B cell (primary cell): ENCODE measurements at regions not wholly inside any gene's neighbourhood (a gene's known extent, or its start where the extent isn't known, plus 50 kb on each side); places are given as distances from the start of the nearest gene placed in this dataset.

Experiments used
- ATAC-seq: fragments of 200-7000 bp; cut with Tn5 transposase; one replicate; pipeline ENCODE4 v1.10.0; 2021; ENCODE audit warnings: low read depth, mild to moderate bottlenecking, moderate number of reproducible peaks, moderate library complexity
- CTCF ChIA-PET: fragments of 350-600 bp; sonication (Branson Sonifier 250); formaldehyde crosslinking; loops from one replicate; lab custom pipeline; 2021; ENCODE audit warnings: antibody characterized with exemption, inconsistent platforms; lab: Charles Lee
- POLR2A ChIA-PET: fragments of 350-600 bp; sonication (Branson Sonifier 250); formaldehyde crosslinking; loops from one replicate; lab custom pipeline; 2021; ENCODE audit warnings: antibody characterized with exemption; lab: Charles Lee
- DNase-seq: peaks from one replicate; pipeline ENCODE4 v3.0.0; 2013
- H2AFZ ChIP-seq: 2 replicates; pipeline ENCODE4 v1.6.1; 2012; ENCODE audit warnings: mild to moderate bottlenecking, low read depth, low read length; ENCODE audit not compliant: insufficient read depth, poor library complexity, severe bottlenecking
- H3K27ac ChIP-seq, 2 donors: 1 replicate in 1 of 2; 2 replicates in 1 of 2; pipeline ENCODE4 v1.5.1; 2012 to 2013; ENCODE audit warnings: low read length in 2 of 2, mild to moderate bottlenecking in 2 of 2, moderate library complexity in 1 of 2
- H3K27me3 ChIP-seq, 4 experiments: fragments of 200-600 bp in 1 of 4; sonication (generic) in 1 of 4; replicated peaks in 1 of 4; 1 replicate in 2 of 4; 2 replicates in 2 of 4; pipeline versions ENCODE4 v1.6.1 to v1.7.0; 2013 to 2016; ENCODE audit warnings: low read length in 3 of 4, mild to moderate bottlenecking in 2 of 4, mixed read lengths in 1 of 4, moderate library complexity in 1 of 4; ENCODE audit not compliant: insufficient read depth in 4 of 4, control insufficient read depth in 3 of 4; ENCODE audit errors: control extremely low read depth in 1 of 4
- H3K36me3 ChIP-seq, 2 experiments: replicated peaks in 1 of 2; 1 replicate in 1 of 2; 2 replicates in 1 of 2; pipeline versions ENCODE4 v1.6.1 to v1.7.1; 2013; ENCODE audit warnings: low read length in 1 of 2; ENCODE audit not compliant: insufficient read depth in 2 of 2, control insufficient read depth in 1 of 2; ENCODE audit errors: control extremely low read depth in 1 of 2, extremely low read depth in 1 of 2
- H3K4me1 ChIP-seq, 2 donors: fragments of 200-600 bp in 1 of 2; sonication (generic) in 1 of 2; 1 replicate in 1 of 2; 2 replicates in 1 of 2; pipeline versions ENCODE4 v1.5.1 to v1.6.1; 2013 to 2017; ENCODE audit warnings: low read length in 2 of 2; ENCODE audit not compliant: control insufficient read depth in 2 of 2, insufficient read depth in 2 of 2
- H3K4me2 ChIP-seq: replicated peaks from 2 replicates; pipeline ENCODE3; 2012; ENCODE audit warnings: mild to moderate bottlenecking, low read depth, low read length; ENCODE audit not compliant: poor library complexity, severe bottlenecking
- H3K4me3 ChIP-seq, 5 experiments: fragments of 200-600 bp in 1 of 5; sonication (generic) in 1 of 5; 1 replicate in 3 of 5; 2 replicates in 2 of 5; pipeline versions ENCODE4 v1.5.1 to v1.7.0; 2011 to 2016; ENCODE audit warnings: low read length in 4 of 5, mild to moderate bottlenecking in 4 of 5, low read depth in 2 of 5, control low read depth in 1 of 5, moderate library complexity in 1 of 5; ENCODE audit not compliant: insufficient read depth in 1 of 5; ENCODE audit errors: control extremely low read depth in 1 of 5, extremely low read depth in 1 of 5
- H3K79me2 ChIP-seq: fragments of 200-600 bp; sonication (generic); one replicate; pipeline ENCODE4 v1.6.0; 2016; ENCODE audit warnings: low read length; ENCODE audit not compliant: control insufficient read depth, insufficient read depth
- H3K9ac ChIP-seq: fragments of 200-600 bp; sonication (generic); 2 replicates; pipeline ENCODE4 v1.6.1; 2017; ENCODE audit warnings: mild to moderate bottlenecking, low read length, moderate library complexity
- H3K9me3 ChIP-seq, 3 donors: one replicate each; pipeline versions ENCODE4 v1.6.1 to v1.7.1; 2013; ENCODE audit warnings: low read length in 2 of 3; ENCODE audit not compliant: control insufficient read depth in 2 of 3, insufficient read depth in 1 of 3; ENCODE audit errors: control extremely low read depth in 1 of 3
- H4K20me1 ChIP-seq: 2 replicates; pipeline ENCODE4 v1.6.0; 2012; ENCODE audit warnings: mild to moderate bottlenecking, low read length; ENCODE audit not compliant: insufficient read depth, control insufficient read depth, poor library complexity, severe bottlenecking
- H3K27ac Mint-ChIP-seq: one replicate; pipeline ENCODE4 v1.8.0; 2021; ENCODE audit warnings: mixed read lengths
- H3K27me3 Mint-ChIP-seq: one replicate; pipeline ENCODE4 v1.8.0; 2021; ENCODE audit warnings: mixed read lengths
- H3K4me1 Mint-ChIP-seq: one replicate; pipeline ENCODE4 v1.8.0; 2021; ENCODE audit warnings: mixed read lengths
- H3K4me3 Mint-ChIP-seq: one replicate; pipeline ENCODE4 v1.8.0; 2021; ENCODE audit warnings: mixed read lengths
- H3K9me3 Mint-ChIP-seq: one replicate; pipeline ENCODE4 v1.8.0; 2022; ENCODE audit warnings: mixed read lengths; ENCODE audit not compliant: insufficient read depth
- CTCF ChIP-seq: fragments of 200-600 bp; IDR thresholded peaks from one replicate; pipeline ENCODE4 v1.8.0; 2022; ENCODE audit warnings: antibody characterized with exemption, mild to moderate bottlenecking
- EZH2 ChIP-seq: IDR thresholded peaks from 2 replicates; pipeline ENCODE4 v1.6.1; 2012; ENCODE audit warnings: borderline replicate concordance, low read depth, mild to moderate bottlenecking, moderate library complexity, low read length; ENCODE audit not compliant: insufficient read depth, poor library complexity, severe bottlenecking
- WGBS: methylation state at CpG from one replicate; pipeline ENCODE4 v1.1.5; 2013; ENCODE audit warnings: missing lambda C conversion rate; ENCODE audit not compliant: insufficient coverage; 5-methylcytosine and 5-hydroxymethylcytosine counted together
- intact Hi-C: fragments of 100-400 bp; cut with micrococcal nuclease; formaldehyde crosslinking; loops from one replicate; pipeline ENCODE4 v1.10.0; 2022

DNA sequence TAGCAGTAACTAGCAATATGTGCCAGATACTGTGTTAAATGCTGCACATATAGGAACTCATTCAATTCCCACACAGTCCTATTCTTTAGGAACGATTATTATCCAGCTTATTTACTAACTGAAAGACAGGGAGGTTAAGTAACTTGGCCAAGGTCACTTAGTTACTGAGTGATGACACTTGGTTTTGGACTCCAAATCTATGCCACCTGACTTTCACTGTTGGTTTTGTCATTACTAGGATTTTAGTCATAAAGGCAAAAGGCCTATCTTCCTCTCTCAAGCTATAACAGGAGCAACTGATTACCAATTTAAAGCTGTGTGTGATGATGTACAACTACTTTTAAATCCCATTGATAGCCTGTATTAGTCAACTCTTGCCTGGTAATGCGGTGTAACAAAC, 138.9 kb upstream of the STX18 start:
- no peaks in the 10 kb centered on the region for H3K9me3 ChIP-seq
- ATAC-seq = no peak
- no peak overlapping the region for H2AFZ ChIP-seq
- H3K4me3 ChIP-seq = no peak overlapping the region
- DNase-seq = no peak
- H3K36me3 ChIP-seq = no peaks in the 10 kb centered on the region
- H3K4me2 ChIP-seq = no peak overlapping the region
- WGBS = no CpG with 5 or more reads among the region's 2 CpGs
- no peak overlapping the region for H3K27ac ChIP-seq
- H3K4me3 Mint-ChIP-seq = no peak overlapping the region
- H3K9me3 Mint-ChIP-seq = no peaks in the 10 kb centered on the region
- H4K20me1 ChIP-seq = no peaks in the 10 kb centered on the region
- H3K27ac Mint-ChIP-seq = no peak overlapping the region
- TF ChIP-seq EZH2 = no peak
- H3K27me3 Mint-ChIP-seq = no peaks in the 10 kb centered on the region
- CTCF ChIA-PET = interaction anchor here (2.5 kb wide), 1 partner anchor 13 kb away, joined by 8 read pairs; no protein-coding TSS in a partner anchor
- no peaks in the 10 kb centered on the region for H3K27me3 ChIP-seq
- no peak overlapping the region for H3K9ac ChIP-seq
- POLR2A ChIA-PET = no interaction called here
- H3K79me2 ChIP-seq = no peaks in the 10 kb centered on the region
- no peaks in the 10 kb centered on the region for H3K4me1 Mint-ChIP-seq
- intact Hi-C loops = no loop called here
- no peaks in the 10 kb centered on the region for H3K4me1 ChIP-seq

GRCh38 chr4:4680243-4680642, 138.4 kb upstream of the STX18 start:
- DNase-seq = no peak
- no peaks in the 10 kb centered on the region for H4K20me1 ChIP-seq
- Mint-ChIP-seq H3K27me3 (no peaks in the 10 kb centered on the region), H3K9me3 (no peaks in the 10 kb centered on the region), H3K4me3 (no peak overlapping the region), H3K27ac (no peak overlapping the region), H3K4me1 (no peaks in the 10 kb centered on the region)
- intact Hi-C loops = no loop called here
- H3K4me2 ChIP-seq = no peak overlapping the region
- 100% methylated on average over 3 of the region's 4 CpGs for WGBS
- TF ChIP-seq CTCF (no peak), EZH2 (no peak)
- no peaks in the 10 kb centered on the region for H3K27me3 ChIP-seq
- H3K9me3 ChIP-seq = no peaks in the 10 kb centered on the region
- H3K27ac ChIP-seq = no peak overlapping the region
- ATAC-seq = no peak
- H3K9ac ChIP-seq = no peak overlapping the region
- POLR2A ChIA-PET = no interaction called here
- H2AFZ ChIP-seq = no peak overlapping the region
- H3K79me2 ChIP-seq = no peaks in the 10 kb centered on the region
- H3K4me3 ChIP-seq = no peak overlapping the region
- no peaks in the 10 kb centered on the region for H3K4me1 ChIP-seq
- H3K36me3 ChIP-seq = no peaks in the 10 kb centered on the region
- CTCF ChIA-PET = interaction anchor here (2.5 kb wide), 1 partner anchor 12 kb away, joined by 8 read pairs; no protein-coding TSS in a partner anchor
